Liver (tissue), 3 donors: ENCODE measurements at regions not wholly inside any gene's neighbourhood (a gene's known extent, or its start where the extent isn't known, plus 50 kb on each side); places are given as distances from the start of the nearest gene placed in this dataset.

Experiments
- EGR1 ChIP-seq, 2 donors: IDR thresholded peaks; 2 replicates each; pipeline ENCODE4 v1.6.1; 2016 to 2018; ENCODE audit warnings: antibody characterized with exemption in 2 of 2, low read depth in 2 of 2
- FOXA2 ChIP-seq: IDR thresholded peaks from 2 replicates; pipeline ENCODE4 v1.6.1; 2016; ENCODE audit warnings: antibody characterized with exemption
- GABPA ChIP-seq, 2 donors: IDR thresholded peaks in 1 of 2; conservative IDR thresholded peaks in 1 of 2; 2 replicates each; pipeline ENCODE4 v1.6.1; 2016; ENCODE audit warnings: antibody characterized with exemption in 2 of 2, mild to moderate bottlenecking in 1 of 2, moderate library complexity in 1 of 2
- HNF4G ChIP-seq: IDR thresholded peaks from 2 replicates; pipeline ENCODE4 v1.6.1; 2016; ENCODE audit warnings: antibody characterized with exemption
- JUND ChIP-seq, 2 donors: IDR thresholded peaks; 2 replicates each; pipeline ENCODE4 v1.6.1; 2016; ENCODE audit warnings: antibody characterized with exemption in 2 of 2
- RXRA ChIP-seq, 2 donors: IDR thresholded peaks; 2 replicates each; pipeline ENCODE4 v1.6.1; 2017 to 2018; ENCODE audit warnings: antibody characterized with exemption in 2 of 2, mild to moderate bottlenecking in 1 of 2
- SP1 ChIP-seq: IDR thresholded peaks from 2 replicates; pipeline ENCODE4 v1.6.1; 2018; ENCODE audit warnings: antibody characterized with exemption, mild to moderate bottlenecking
- TAF1 ChIP-seq: conservative IDR thresholded peaks from 2 replicates; pipeline ENCODE4 v1.6.1; 2016; ENCODE audit warnings: antibody characterized with exemption, mild to moderate bottlenecking
- TF ChIP-seq, protein P1 (sequence below): fragments of 150-350 bp; IDR thresholded peaks from 2 replicates; pipeline ENCODE4 v1.5.1; 2017; ENCODE audit warnings: improper control_type of control experiment, low read depth, low read length; ENCODE audit not compliant: missing input control
- TF ChIP-seq, protein P2 (sequence below): IDR thresholded peaks from 2 replicates; pipeline ENCODE4 v1.6.1; 2016; ENCODE audit warnings: antibody characterized with exemption
- TF ChIP-seq, protein P3 (sequence below): IDR thresholded peaks from 2 replicates; pipeline ENCODE4 v1.6.1; 2016; ENCODE audit warnings: antibody characterized with exemption, mild to moderate bottlenecking
- TF ChIP-seq, protein P4 (sequence below): IDR thresholded peaks from 2 replicates; pipeline ENCODE4 v1.6.1; 2016; ENCODE audit warnings: antibody characterized with exemption
- donor health status: healthy.
- donor health status: healthy.

DNA sequence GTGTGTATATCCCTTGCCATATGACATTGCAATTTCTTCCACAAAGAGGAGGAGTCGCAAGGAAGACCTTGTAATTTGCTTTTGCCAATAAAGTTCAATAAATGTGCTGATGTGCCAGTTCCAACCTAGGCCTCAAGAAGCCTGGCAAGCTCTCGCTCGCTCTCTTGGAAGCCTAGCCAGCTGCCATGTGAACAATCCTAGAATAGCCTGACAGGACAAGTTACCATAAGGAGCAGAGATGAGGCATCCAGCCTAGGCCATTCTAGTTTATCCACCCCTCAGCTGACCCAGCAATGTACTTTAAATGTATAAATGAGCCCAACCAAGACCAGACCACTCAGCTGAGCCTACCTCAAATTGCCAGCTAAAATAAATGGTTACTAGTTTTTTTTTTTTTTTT lies 145.7 kb upstream of the QRFPR start:
- TF ChIP-seq, protein P1, sequence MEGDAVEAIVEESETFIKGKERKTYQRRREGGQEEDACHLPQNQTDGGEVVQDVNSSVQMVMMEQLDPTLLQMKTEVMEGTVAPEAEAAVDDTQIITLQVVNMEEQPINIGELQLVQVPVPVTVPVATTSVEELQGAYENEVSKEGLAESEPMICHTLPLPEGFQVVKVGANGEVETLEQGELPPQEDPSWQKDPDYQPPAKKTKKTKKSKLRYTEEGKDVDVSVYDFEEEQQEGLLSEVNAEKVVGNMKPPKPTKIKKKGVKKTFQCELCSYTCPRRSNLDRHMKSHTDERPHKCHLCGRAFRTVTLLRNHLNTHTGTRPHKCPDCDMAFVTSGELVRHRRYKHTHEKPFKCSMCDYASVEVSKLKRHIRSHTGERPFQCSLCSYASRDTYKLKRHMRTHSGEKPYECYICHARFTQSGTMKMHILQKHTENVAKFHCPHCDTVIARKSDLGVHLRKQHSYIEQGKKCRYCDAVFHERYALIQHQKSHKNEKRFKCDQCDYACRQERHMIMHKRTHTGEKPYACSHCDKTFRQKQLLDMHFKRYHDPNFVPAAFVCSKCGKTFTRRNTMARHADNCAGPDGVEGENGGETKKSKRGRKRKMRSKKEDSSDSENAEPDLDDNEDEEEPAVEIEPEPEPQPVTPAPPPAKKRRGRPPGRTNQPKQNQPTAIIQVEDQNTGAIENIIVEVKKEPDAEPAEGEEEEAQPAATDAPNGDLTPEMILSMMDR: no peak
- TF ChIP-seq GABPA (IDR thresholded peaks at IDR 0.05 in 1 of 2, conservative IDR thresholded peaks at IDR 0.05 in 1 of 2) (no peak), FOXA2 (no peak), EGR1 (IDR thresholded peaks at IDR 0.05; ENCODE audit: low read depth in 2 of 2) (no peak), TAF1 (no peak), SP1 (no peak), RXRA (IDR thresholded peaks at IDR 0.05) (no peak), HNF4G (no peak), JUND (IDR thresholded peaks at IDR 0.05) (no peak)
- TF ChIP-seq, protein P2, sequence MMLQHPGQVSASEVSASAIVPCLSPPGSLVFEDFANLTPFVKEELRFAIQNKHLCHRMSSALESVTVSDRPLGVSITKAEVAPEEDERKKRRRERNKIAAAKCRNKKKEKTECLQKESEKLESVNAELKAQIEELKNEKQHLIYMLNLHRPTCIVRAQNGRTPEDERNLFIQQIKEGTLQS: no peak
- TF ChIP-seq, protein P3, sequence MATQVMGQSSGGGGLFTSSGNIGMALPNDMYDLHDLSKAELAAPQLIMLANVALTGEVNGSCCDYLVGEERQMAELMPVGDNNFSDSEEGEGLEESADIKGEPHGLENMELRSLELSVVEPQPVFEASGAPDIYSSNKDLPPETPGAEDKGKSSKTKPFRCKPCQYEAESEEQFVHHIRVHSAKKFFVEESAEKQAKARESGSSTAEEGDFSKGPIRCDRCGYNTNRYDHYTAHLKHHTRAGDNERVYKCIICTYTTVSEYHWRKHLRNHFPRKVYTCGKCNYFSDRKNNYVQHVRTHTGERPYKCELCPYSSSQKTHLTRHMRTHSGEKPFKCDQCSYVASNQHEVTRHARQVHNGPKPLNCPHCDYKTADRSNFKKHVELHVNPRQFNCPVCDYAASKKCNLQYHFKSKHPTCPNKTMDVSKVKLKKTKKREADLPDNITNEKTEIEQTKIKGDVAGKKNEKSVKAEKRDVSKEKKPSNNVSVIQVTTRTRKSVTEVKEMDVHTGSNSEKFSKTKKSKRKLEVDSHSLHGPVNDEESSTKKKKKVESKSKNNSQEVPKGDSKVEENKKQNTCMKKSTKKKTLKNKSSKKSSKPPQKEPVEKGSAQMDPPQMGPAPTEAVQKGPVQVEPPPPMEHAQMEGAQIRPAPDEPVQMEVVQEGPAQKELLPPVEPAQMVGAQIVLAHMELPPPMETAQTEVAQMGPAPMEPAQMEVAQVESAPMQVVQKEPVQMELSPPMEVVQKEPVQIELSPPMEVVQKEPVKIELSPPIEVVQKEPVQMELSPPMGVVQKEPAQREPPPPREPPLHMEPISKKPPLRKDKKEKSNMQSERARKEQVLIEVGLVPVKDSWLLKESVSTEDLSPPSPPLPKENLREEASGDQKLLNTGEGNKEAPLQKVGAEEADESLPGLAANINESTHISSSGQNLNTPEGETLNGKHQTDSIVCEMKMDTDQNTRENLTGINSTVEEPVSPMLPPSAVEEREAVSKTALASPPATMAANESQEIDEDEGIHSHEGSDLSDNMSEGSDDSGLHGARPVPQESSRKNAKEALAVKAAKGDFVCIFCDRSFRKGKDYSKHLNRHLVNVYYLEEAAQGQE: no peak
- TF ChIP-seq, protein P4, sequence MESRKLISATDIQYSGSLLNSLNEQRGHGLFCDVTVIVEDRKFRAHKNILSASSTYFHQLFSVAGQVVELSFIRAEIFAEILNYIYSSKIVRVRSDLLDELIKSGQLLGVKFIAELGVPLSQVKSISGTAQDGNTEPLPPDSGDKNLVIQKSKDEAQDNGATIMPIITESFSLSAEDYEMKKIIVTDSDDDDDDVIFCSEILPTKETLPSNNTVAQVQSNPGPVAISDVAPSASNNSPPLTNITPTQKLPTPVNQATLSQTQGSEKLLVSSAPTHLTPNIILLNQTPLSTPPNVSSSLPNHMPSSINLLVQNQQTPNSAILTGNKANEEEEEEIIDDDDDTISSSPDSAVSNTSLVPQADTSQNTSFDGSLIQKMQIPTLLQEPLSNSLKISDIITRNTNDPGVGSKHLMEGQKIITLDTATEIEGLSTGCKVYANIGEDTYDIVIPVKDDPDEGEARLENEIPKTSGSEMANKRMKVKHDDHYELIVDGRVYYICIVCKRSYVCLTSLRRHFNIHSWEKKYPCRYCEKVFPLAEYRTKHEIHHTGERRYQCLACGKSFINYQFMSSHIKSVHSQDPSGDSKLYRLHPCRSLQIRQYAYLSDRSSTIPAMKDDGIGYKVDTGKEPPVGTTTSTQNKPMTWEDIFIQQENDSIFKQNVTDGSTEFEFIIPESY: no peak
